A673 (cell line): ENCODE measurements at regions not wholly inside any gene's neighbourhood (a gene's known extent, or its start where the extent isn't known, plus 50 kb on each side); places are given as distances from the start of the nearest gene placed in this dataset.

Experiments
- BruUV-seq: library from RNA; stranded (reverse); fragments of 400-500 nt; replicated peaks from 2 replicates; lab custom pipeline; 2021; lab: Mats Ljungman, UMichigan
- CTCF ChIA-PET: fragments of 300-600 bp; sonication (Branson Sonifier 250); formaldehyde crosslinking; loops from one replicate; lab custom pipeline; 2022; ENCODE audit warnings: antibody characterized with exemption; lab: Charles Lee
- POLR2A ChIA-PET: fragments of 300-600 bp; sonication (Branson Sonifier 250); formaldehyde crosslinking; loops from one replicate; lab custom pipeline; 2022; ENCODE audit warnings: antibody characterized with exemption; ENCODE audit not compliant: low non-redundant PET; lab: Charles Lee
- DNase-seq: peaks from one replicate; pipeline ENCODE4 v3.0.0-alpha.2; 2015; ENCODE audit warnings: low spot score
- H3K27ac ChIP-seq: fragments of 200-600 bp; sonication (generic); 2 replicates; pipeline ENCODE4 v1.5.1; 2016; ENCODE audit warnings: mixed run types, low read depth, mild to moderate bottlenecking, mixed read lengths, antibody characterized with exemption, low read length; ENCODE audit not compliant: poor library complexity, severe bottlenecking
- H3K27me3 ChIP-seq: fragments of 200-600 bp; sonication (generic); replicated peaks from 2 replicates; pipeline ENCODE4 v1.6.1; 2017; ENCODE audit warnings: mixed run types, low read depth, mild to moderate bottlenecking, mixed read lengths, antibody characterized with exemption, low read length; ENCODE audit not compliant: insufficient read depth, poor library complexity
- H3K36me3 ChIP-seq: fragments of 200-600 bp; sonication (generic); 2 replicates; pipeline ENCODE4 v1.6.1; 2016; ENCODE audit warnings: mixed run types, mild to moderate bottlenecking, mixed read lengths, antibody characterized with exemption, low read length; ENCODE audit not compliant: insufficient read depth, poor library complexity, severe bottlenecking
- H3K4me1 ChIP-seq: fragments of 200-600 bp; sonication (generic); 2 replicates; pipeline ENCODE4 v1.6.1; 2017; ENCODE audit warnings: mixed run types, mild to moderate bottlenecking, mixed read lengths, antibody characterized with exemption, low read length; ENCODE audit not compliant: insufficient read depth, poor library complexity, severe bottlenecking
- H3K4me3 ChIP-seq: fragments of 200-600 bp; sonication (generic); 2 replicates; pipeline ENCODE4 v1.5.1; 2016; ENCODE audit warnings: low read depth, mixed run types, mild to moderate bottlenecking, mixed read lengths, low read length; ENCODE audit not compliant: poor library complexity, severe bottlenecking
- H3K9me3 ChIP-seq: fragments of 200-600 bp; sonication (generic); 2 replicates; pipeline ENCODE4 v1.6.1; 2016; ENCODE audit warnings: mixed run types, low read depth, mild to moderate bottlenecking, mixed read lengths, antibody characterized with exemption, low read length; ENCODE audit not compliant: poor library complexity, severe bottlenecking
- EZH2 ChIP-seq: fragments of 200-600 bp; sonication (generic); IDR thresholded peaks from 2 replicates; pipeline ENCODE4 v1.6.1; 2017; ENCODE audit warnings: borderline replicate concordance, low read depth, mild to moderate bottlenecking, mixed read lengths, antibody characterized with exemption, low read length; ENCODE audit not compliant: poor library complexity, severe bottlenecking
- intact Hi-C: fragments of 100-400 bp; cut with micrococcal nuclease; formaldehyde crosslinking; loops from one replicate; pipeline ENCODE4 v1.10.0; 2022; ENCODE audit not compliant: unreplicated experiment
- TF ChIP-seq, protein P1 (sequence below): fragments of 300-800, 200-600 bp; sonication (generic); conservative IDR thresholded peaks from 2 replicates; pipeline ENCODE4 v1.5.1; 2017; ENCODE audit warnings: low read depth, mild to moderate bottlenecking, antibody characterized with exemption, low read length, moderate library complexity, mixed read lengths

DNA sequence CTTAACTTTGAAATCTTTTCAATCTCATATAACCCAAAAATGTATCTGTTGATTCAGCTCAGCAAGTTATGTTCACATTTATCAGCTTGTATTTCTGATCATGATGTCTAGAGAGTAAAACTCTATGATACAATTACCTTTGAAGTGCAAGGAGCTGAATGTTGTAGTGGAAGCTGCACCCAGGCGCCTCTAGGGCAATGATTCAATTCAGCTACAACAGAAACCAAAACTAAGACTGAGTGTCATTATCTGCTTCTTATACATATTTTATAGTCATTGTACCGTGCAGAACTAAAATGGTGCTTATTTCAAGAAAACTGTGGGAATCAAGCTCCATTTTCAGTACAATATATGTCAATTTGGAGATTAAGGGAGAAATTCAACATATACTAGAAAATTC lies 1237.5 kb downstream of the ZPLD1 start:
- BruUV-seq, result no TSS peak
- POLR2A ChIA-PET, result no interaction called here

DNA sequence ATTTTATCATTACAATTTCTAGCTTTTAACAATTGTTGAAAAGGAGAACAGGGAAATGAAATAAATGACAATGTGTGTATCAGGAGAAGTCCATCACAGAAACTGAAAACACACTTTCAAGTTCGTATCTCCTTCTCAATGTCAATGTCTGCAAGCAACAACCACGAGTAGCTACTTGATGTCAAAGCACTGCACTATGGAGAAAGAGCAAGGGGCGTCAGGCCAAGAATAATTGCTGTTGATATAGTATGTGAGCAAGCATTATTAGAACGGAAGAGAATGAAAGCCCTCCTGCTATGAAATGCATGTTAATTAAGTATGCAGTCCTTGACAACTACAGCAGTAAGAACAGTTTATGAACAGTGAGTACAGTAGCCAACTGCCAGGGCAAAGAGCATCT lies 1250.1 kb downstream of the ZPLD1 start:
- no peaks in the 10 kb centered on the region for H3K36me3 ChIP-seq
- H3K27ac ChIP-seq, result peak overlapping the region; percentile 20
- H3K27me3 ChIP-seq, result no peaks in the 10 kb centered on the region
- peaks cover 34% of the 10 kb centered on the region for H3K4me1 ChIP-seq
- ChIA-PET POLR2A (no interaction called here), CTCF (no interaction called here)
- H3K9me3 ChIP-seq, result no peaks in the 10 kb centered on the region
- intact Hi-C loops, result no loop called here
- BruUV-seq, result no TSS peak
- TF ChIP-seq, protein P1, sequence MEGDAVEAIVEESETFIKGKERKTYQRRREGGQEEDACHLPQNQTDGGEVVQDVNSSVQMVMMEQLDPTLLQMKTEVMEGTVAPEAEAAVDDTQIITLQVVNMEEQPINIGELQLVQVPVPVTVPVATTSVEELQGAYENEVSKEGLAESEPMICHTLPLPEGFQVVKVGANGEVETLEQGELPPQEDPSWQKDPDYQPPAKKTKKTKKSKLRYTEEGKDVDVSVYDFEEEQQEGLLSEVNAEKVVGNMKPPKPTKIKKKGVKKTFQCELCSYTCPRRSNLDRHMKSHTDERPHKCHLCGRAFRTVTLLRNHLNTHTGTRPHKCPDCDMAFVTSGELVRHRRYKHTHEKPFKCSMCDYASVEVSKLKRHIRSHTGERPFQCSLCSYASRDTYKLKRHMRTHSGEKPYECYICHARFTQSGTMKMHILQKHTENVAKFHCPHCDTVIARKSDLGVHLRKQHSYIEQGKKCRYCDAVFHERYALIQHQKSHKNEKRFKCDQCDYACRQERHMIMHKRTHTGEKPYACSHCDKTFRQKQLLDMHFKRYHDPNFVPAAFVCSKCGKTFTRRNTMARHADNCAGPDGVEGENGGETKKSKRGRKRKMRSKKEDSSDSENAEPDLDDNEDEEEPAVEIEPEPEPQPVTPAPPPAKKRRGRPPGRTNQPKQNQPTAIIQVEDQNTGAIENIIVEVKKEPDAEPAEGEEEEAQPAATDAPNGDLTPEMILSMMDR, result no peak
- no peak for TF ChIP-seq EZH2
- no peak overlapping the region for H3K4me3 ChIP-seq
- DNase-seq, result peak; percentile 94

More for the DNA sequence above, 1237.5 kb downstream of the ZPLD1 start:
- no peaks in the 10 kb centered on the region for H3K4me1 ChIP-seq
- H3K9me3 ChIP-seq, result no peaks in the 10 kb centered on the region
- CTCF ChIA-PET, result no interaction called here
- no peak overlapping the region for H3K4me3 ChIP-seq
- no peaks in the 10 kb centered on the region for H3K27me3 ChIP-seq
- no peaks in the 10 kb centered on the region for H3K36me3 ChIP-seq
- TF ChIP-seq, protein P1, result no peak
- no peak for TF ChIP-seq EZH2
- intact Hi-C loops, result no loop called here
- H3K27ac ChIP-seq, result no peak overlapping the region
- no peak for DNase-seq

DNA sequence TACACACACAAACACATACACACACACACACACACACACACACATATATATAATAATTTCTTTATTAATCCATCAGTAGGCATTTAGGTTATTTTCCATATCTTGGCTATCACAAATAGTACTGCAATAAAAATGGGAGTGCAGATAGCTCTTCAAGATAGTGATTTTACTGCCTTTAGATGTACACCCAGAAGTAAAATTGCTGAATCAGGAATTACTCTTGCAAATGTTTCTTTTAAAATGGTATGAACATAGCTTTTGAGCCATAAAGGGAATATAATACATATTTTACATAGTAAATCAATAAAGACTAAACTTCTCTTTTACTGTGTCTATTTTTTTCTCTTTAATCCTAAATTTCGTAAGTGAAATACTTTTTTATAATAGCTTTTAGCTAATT lies 1251.1 kb downstream of the ZPLD1 start:
- Histone ChIP-seq H3K27me3 (no peaks in the 10 kb centered on the region), H3K9me3 (no peaks in the 10 kb centered on the region), H3K36me3 (no peaks in the 10 kb centered on the region), H3K27ac (no peak overlapping the region), H3K4me3 (no peak overlapping the region), H3K4me1 (peaks cover 27% of the 10 kb centered on the region)
- no peak for DNase-seq
- no TSS peak for BruUV-seq
- no peak for TF ChIP-seq EZH2
- TF ChIP-seq, protein P1, result no peak
- CTCF ChIA-PET, result no interaction called here
- intact Hi-C loops, result no loop called here
- POLR2A ChIA-PET, result no interaction called here
